GM21529 (cell line): ENCODE measurements at regions not wholly inside any gene's neighbourhood (a gene's known extent, or its start where the extent isn't known, plus 50 kb on each side); places are given as distances from the start of the nearest gene placed in this dataset.

Experiments
- ATAC-seq: cut with Tn5 transposase; IDR thresholded peaks from one replicate; pipeline ENCODE4 v1.9.1; 2021; ENCODE audit not compliant: unreplicated experiment

GRCh38 chrX:63884821-63885790 lies 100.1 kb upstream of the ARHGEF9 start:
- ATAC-seq = no peak

- no peak for ATAC-seq
Observed at GRCh38 chrX:63869506-63869905, 84.5 kb upstream of the ARHGEF9 start.

- ATAC-seq = no peak
Observed at GRCh38 chrX:63855896-63856295, 70.9 kb upstream of the ARHGEF9 start.

GRCh38 chrX:63835361-63835760 lies 50.3 kb upstream of the ARHGEF9 start:
- ATAC-seq = no peak
